Vagina (tissue), 2 donors: ENCODE measurements at regions not wholly inside any gene's neighbourhood (a gene's known extent, or its start where the extent isn't known, plus 50 kb on each side); places are given as distances from the start of the nearest gene placed in this dataset.

Experiments
- POLR2A ChIP-seq, 2 donors: fragments of 450-650 bp; IDR thresholded peaks; one replicate each; pipeline ENCODE4 v1.6.1; 2017; ENCODE audit warnings: antibody characterized with exemption in 2 of 2, mild to moderate bottlenecking in 2 of 2, moderate library complexity in 2 of 2
- POLR2AphosphoS5 ChIP-seq, 2 donors: sonication (generic); formaldehyde crosslinking; IDR thresholded peaks; one replicate each; pipeline ENCODE4 v1.9.0; 2017; ENCODE audit warnings: antibody characterized with exemption in 2 of 2, mild to moderate bottlenecking in 2 of 2, low read depth in 1 of 2; ENCODE audit not compliant: insufficient read depth in 1 of 2
- TF ChIP-seq, protein P1 (sequence below), 3 experiments: fragments of 450-650 bp in 2 of 3; fragments of 200-600 bp in 1 of 3; sonication (generic) in 1 of 3; IDR thresholded peaks; one replicate each; pipeline ENCODE4 v1.5.1; 2017 to 2019; ENCODE audit warnings: antibody characterized with exemption in 3 of 3, mild to moderate bottlenecking in 2 of 3, moderate library complexity in 2 of 3

DNA sequence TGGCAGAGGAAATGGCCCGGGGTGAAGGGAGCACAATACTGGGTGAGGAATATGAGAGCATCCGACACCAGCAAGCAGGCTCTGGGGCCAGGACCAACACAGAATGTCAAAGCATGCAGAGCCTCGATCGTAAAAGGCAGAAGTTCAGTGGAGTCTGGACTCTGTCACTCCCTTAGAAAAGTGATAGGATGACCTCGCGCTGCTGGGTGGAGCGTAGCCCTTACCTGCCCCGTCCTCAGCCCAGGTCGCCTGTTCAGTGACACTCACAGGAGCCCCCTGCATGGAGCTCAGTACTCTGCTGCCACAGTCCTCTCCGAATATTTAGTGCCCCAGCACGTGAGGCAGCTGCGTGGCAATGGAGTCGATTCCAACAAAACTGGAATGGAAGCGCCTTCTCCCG, 236.7 kb upstream of the MYT1L start:
- TF ChIP-seq, protein P1, sequence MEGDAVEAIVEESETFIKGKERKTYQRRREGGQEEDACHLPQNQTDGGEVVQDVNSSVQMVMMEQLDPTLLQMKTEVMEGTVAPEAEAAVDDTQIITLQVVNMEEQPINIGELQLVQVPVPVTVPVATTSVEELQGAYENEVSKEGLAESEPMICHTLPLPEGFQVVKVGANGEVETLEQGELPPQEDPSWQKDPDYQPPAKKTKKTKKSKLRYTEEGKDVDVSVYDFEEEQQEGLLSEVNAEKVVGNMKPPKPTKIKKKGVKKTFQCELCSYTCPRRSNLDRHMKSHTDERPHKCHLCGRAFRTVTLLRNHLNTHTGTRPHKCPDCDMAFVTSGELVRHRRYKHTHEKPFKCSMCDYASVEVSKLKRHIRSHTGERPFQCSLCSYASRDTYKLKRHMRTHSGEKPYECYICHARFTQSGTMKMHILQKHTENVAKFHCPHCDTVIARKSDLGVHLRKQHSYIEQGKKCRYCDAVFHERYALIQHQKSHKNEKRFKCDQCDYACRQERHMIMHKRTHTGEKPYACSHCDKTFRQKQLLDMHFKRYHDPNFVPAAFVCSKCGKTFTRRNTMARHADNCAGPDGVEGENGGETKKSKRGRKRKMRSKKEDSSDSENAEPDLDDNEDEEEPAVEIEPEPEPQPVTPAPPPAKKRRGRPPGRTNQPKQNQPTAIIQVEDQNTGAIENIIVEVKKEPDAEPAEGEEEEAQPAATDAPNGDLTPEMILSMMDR (IDR thresholded peaks at IDR 0.05): no peak
- TF ChIP-seq POLR2A (IDR thresholded peaks at IDR 0.05) (no peak), POLR2AphosphoS5 (IDR thresholded peaks at IDR 0.05; ENCODE audit: insufficient read depth in 1 of 2, low read depth in 1 of 2) (no peak)
